HT-29 (cell line): ENCODE measurements at regions not wholly inside any gene's neighbourhood (a gene's known extent, or its start where the extent isn't known, plus 50 kb on each side); places are given as distances from the start of the nearest gene placed in this dataset.

Source experiments
- DNase-seq: peaks from one replicate; pipeline ENCODE4 v3.0.0-alpha.2; 2015; ENCODE audit warnings: low spot score

DNA sequence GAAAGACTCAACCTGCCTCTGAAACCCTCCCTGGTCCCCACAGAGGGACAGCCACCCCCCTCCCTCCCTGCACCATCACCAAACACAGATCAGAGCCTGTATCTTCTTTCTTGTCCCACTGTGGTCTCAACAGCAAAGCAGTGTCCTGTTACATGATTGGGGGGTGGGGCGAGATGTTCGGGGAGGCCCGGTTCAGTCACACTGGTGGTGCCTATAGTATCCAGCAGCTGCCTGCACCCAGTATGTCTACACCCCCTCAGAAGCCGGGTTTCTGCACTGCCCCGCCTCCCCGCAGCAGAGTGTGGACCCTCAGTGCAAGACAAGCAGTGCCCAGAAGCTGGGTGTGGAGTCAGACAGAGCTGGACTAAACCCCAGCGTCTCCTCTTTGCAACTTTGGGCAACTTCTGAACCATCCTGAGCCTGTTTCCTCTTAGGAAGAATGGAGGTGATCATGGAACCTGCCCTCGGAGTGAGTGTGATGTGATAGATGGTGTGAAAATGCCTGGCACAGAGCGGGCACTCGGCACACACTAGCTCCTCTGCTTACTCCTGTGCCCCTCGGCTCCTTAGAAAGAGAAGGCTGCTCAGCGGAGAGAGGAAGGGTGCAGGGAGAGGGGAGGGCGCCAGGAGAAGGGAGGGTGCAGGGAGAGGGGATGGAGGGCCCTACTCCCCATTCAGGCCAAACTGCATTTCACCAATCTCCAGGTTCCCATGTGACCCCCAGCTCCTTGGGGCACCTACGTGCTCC, 84.0 kb upstream of the TNRC6C start:
- no peak for DNase-seq

DNA sequence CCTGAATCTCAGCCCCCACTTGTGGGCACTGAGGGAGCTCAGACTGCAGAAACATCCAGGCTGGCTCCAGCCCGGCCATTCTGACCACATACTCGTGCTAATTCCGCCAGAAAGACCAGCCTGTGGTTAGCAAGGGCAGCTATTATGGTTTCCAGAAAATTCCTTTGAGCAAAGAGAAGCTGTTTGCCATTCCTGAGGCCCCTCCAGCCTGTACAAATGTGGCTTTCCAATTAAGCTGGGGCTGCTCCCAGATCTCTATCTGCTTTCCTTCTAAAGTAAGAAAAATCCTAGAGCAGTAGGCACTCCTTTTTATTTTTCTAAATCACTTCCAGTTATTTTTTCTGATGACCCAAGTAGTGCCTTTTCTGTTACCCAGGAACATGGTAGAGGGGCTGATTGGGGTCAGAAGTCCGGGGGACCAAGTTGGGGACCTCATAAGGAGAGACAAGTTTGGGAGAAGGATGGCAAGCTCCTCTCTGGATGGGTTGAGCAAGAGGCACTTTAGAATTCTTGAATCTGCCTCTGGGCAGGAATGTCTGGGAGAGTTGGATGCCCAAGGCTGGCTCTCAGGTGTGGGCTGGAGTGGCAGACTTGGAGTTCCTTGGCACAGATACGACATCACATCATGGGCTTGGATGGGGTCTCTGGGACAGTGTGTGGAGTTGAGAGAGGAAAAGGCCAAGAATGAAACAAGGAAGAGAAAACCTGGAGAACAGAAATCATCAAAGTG, 83.3 kb upstream of the TNRC6C start:
- no peak for DNase-seq

DNA sequence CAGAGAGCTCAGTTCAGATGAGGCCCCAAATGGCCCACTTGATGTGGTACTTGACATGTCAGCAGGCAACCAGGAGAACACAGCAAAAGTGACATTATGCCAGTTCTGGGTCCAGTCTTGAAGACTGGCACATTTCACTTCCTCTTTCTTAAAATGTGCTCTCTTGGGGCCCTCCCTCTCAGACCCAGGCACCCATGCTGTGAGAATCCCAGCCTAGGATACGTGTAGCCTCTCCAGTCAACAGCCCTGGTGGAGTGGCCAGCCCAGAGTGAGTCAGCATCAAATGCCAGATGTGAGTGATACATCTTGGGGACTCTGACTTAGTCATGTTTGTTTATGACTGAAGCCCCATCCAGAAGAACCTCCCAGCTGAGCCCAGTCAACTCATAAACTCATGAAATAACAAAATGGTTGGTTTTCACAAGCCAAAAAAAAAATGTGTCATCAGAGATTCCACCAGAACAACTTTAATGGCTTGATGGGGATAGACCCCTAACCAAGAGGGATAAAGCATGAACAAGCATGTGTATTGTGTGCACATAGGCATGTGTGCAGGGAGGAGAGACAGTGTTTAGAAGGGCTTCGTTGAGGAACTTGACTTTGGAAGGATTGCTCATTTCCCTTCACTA, 82.5 kb upstream of the TNRC6C start:
- DNase-seq: no peak

DNA sequence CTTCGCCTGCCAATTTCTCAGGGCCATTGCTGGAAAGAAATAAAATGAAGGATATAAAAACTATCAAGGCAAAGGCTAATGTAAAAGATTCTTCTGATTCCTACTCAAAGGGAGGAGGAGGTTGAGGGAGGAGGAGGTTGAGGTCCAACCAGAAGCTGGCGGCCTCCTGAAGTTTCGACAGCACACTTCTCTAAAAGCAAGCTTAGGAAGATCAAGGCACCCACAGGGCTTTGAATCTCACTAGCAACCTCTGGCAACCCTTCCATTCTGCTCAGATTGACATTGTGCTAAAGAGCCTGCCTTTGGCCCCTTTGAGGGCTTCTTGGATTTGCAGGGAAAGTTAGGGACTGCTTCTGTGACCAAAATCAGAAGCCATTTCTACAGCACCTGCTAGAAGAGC, 81.5 kb upstream of the TNRC6C start:
- no peak for DNase-seq

DNA sequence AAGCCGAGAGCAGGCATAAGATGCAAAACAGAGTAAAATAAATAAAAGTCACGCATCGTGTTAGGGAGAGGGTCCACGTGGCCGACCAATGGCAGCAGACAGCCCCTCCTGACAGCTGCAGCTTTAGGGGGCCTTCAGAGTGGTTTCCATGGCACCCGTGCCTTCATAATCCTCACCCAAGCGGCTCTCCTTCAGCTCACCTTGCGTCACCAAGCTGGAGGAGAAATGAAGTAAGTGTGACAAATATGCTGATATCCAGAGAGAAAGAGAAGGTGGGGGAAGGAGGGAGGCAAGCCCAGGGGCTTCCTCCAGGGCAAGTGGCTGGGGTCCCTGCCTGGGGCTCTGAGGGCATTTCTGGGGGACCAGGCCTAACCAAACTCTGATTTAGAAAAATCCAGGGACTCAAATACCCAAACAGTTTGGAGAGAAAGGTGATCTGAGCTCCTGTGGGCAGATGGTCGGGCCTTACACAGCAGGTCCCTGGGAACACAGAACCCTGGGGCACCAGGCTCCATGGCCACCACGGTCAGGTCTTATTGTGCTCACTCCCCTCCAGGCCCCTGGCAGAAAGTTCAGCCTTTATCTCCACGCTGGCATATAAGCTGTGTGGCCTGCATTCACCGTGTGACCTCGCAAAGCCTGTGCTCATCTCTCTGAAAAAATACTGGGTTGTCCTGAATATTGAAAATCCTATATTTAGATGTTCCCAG, 80.7 kb upstream of the TNRC6C start:
- no peak for DNase-seq

DNA sequence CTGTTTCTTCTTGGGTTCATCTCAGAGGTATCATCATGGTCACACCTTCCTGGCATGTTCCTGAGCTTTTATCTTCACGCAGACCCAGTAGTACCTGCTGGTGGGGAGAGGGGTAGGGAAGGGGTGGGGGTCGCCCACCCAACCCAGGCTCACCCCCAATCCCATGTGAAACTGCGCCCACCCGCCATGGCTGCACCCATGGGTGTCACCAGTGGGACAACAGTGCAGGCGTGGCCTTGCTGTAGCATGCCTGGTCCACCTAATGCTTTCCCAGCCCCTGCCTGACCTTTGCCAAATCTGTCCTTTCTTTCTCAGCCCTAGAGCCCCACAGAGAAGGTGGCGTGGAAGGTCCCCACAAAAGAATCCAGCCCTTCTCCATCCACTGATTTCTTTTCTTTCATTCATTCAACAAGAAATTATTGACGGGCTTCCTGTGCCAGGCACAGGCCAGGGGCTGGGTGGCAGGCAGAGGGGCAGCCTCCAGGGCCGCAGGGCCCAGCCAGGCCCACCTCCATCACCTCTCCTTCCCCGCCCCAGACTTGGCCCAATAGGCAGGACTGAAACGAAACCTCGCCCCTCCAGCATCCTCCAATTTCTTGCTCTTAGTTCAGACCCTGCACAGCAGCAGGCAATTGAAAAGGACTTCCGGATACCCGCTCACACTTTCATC, 79.1 kb upstream of the TNRC6C start:
- DNase-seq: no peak

DNA sequence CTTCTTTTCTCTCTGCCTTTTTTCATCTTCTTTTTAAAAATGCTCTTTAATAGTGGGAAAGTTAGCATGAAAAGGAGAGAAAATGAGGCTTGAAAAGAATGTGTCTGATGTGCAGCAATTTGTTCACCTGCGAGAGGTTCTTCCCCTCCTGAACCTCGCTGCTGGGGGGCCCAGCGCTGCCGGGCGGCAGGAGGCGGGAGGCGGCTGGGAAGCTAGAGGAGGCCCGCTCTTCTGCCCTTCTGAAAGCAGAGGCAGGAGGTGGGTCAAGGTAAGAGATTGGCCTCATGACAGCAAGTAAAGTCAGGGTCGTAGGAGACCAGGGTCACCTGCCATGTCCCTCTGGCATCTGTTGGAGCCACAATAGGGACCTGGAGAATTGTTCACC, 78.6 kb upstream of the TNRC6C start:
- DNase-seq: no peak

DNA sequence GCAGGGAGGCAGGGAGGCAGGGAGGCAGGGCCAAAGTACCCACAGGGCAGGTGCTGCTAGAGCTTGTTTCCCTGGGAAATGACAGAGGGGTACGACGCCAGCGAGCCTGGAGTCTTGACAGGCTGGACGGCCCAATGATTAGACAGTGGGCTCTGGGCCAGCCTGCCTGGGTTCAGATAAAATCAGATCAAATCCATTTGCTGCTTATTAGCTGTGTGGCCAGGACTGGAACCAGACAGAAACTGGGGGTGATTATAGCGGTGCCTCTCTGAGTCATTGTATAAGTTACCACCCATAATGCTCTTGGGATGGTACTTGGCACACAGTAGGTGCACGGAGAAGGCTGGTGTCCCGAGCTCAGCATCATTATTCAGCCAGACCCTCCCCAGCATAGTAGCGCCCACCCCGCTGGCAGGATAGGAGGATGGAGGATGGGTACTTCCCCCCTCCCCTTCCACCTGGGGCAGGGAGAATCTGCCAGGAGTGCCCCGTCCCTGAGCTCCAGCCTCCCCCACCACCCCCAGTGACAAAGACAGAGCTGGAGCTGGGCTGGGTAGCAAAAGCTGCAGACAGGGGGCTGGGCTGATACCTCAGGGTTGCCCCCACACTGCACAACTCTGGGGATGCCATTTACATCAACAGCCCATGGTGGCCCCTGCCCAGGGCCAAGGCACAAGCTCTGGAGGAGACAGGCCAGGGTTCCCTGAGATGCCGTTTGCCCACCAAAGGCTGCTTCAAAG, 77.6 kb upstream of the TNRC6C start:
- DNase-seq: no peak

DNA sequence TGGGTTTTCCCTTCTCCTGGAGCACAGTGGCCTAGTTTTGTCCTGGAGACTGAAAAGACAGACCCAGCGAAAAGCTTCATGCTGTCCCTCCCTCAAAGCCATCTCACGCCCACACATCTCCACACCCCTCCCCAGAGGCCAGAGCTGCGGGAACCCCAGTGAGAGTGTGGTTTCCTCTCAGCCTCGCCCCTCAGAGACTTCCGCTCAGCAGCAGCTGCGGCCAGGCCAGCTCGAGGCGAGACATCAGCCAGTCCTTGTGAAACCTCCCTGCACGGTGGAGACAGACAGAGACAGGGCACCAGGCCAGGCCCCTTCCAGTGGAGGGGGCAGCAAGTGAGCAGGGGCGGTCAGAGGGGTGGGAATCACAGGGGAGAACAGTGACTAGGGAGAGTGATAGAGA, 77.0 kb upstream of the TNRC6C start:
- no peak for DNase-seq

DNA sequence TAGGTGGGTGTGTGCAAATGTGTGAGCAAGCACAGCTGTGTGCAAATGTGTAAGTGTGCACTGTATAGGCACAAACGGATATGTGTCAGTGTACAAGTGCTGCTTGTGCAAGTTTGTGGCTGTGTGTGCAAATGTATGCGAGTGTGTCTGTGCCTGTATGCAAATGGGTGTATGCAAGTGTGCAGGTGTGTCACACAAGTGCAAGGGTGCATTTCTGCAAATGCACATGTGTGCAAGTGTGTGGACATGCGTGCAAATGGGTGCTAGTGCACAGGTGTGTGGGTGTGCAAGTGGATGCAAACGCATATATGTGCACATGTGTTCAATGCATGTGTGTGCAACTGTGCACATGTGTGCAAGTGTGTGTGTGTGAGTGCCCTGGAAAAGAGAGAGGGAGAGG, 76.5 kb upstream of the TNRC6C start:
- no peak for DNase-seq

DNA sequence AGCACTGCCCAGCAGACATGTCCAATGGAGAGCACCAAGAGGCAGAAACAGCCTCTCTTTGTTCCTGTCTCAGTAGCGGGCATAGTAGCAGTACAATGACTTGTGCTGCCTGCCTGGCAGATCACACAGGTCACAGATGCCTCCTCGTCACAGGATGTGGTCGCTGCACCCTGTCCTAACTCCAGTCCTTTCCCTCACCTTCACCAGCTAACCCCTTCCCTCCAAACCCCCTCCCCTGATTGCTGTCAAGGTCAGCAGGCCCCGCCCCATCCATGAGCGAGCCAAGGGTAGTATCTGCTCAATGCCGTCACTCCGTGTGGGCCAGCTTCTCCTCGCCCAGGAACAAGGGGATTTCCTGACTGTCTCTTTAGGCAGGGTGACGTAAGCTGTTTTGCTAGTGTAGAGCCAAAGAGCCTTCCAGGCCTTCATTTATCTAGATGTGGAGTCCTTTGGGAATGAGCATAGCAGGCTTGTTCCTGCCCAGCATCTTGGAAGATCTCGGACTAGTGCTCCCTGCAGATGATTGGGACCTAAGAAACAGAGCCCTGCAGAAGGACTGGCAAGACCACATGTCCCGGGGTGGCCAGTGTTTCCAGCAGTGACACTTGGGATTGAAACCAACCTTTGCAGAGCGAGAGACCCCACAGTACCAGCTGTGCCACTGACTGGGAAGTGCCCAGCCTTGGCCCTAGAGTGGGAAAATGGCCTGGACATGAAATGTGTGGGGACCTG, 75.9 kb upstream of the TNRC6C start:
- no peak for DNase-seq

DNA sequence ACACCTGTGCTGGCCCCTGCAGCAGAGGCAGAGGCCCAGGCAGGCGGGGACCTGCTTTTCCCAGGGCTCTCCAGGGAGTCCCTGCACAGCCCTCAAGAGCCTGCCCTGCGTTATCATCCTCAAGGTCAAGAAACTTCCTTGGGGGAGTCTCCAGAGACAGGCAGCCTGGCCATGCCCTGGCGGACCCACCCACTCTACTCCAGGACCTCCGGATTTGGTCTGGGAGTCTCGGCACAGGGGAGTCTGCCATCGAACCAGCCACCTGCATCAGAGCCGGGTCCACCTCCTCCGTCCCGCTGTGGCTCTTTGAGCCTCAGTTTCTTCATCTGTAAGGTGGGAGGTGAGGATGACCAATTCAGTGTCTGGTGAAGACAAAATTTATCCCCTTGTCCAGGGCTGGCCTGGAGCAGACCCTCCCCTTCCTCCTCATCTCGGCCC, 75.3 kb upstream of the TNRC6C start:
- DNase-seq: no peak

DNA sequence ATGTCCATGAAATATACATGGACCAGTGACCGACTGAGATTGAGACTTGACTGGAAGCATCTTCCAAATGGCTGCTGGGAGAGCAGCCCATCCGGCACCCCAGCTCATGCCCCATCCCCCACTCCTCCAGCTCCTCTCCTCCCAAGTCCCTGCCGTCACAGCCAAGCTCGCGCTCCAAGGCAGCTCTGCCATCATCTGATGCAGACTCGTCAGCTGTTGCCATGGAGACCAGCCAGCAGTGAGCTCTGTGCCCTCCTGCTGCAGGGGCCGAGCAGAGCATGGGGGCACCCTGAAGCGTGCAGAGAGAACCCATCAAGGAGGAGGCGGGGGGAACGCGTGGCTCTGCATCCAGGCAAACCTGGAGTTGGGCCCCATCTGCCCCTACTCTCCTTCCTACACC, 74.5 kb upstream of the TNRC6C start:
- no peak for DNase-seq

DNA sequence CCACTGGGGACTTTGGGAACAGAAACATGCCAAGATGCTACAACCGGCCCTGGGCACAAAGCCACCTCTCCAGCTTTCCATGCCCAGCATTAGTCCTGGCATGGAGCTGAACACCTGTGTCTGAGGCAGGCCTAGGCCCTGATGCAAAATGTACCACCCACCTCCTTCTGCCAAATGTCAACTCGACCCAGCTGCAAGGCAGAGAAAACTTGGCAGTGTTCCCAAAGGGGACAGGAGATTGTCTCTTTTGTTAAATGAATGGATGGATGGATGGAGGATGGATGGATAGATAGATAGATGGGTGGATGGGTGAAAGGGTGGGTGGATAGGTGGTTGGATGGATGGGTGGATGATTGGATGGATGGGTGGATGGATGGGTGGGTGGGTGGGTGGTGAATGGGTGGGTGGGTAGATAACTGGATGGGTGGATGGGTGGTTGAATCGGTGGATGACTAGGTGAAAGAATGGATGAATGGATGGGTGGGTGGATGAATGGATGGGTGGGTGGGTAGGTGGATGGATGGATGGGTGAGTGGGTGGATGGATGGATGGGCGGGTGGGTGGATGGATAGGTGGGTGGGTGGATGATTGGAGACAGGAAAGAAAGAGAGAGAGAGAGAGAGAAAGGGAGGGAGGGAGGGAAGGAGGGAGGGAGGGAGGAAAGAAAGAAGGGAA, 73.4 kb upstream of the TNRC6C start:
- DNase-seq: no peak

DNA sequence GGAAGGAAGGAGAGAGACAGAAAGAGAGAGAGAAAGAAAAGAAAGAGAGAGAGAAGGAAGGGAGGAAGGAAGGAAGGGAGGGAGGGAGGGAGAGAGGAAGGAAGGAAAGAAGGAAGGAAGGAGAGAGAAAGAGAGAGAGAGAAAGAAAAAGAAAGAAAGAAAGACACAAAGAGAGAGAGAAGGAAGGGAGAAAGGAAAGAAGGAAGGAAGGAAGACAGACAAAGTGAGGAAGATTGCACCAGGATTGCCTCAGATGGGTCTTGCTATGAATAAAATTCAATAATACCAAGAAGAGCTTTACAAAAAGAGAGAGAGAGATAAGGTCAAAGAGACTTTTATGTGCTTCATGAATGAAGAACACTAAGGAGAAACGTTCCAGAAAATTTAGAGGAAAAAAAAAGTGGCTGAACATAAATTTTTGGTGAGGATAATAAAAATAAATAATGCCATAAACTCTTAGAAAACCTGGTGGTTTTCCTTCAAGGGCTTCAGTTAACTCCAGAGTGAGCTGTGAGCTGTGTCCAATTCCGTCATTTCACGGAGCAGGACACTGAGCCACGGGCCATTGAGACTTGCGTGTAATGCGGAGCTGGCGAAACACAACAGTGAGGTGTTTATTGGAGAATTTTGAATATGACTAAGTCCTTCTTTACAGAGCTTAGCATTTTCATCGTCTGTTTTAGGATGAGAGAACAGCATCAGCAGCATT, 72.7 kb upstream of the TNRC6C start:
- DNase-seq: no peak

DNA sequence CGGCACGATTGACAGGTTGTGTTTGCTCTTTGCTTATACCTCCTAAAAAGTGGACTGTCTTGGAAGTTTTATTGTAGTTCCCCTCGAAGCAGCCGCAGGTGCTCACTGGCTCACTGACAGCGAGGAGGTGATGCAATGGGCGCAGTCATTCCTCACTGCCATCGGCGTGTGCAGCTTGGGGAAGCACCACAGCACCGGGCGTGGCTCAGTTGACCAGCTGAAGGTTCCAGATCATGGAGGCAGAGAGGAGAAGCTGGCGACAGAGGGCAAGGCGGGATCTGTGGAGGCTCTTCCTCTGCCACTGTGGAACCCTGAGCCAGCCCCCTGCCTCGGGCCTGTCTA, 72.1 kb upstream of the TNRC6C start:
- DNase-seq: no peak

DNA sequence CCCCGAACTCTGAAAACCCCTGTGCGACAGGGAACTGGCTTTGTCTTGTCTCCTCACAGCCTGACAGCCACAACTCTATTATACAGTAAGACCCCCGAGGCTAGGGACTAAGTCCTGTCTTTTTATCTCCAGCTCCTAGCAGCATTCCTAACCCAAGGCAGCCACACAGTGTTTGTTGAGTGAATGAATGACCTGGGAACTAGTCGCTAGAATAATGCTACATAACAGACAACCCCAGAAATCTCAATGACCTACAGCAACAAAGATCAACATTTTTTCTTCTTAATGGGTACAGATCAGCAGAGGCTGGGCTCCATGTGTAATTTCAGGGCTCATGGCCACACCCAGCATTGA, 71.4 kb upstream of the TNRC6C start:
- DNase-seq: no peak

DNA sequence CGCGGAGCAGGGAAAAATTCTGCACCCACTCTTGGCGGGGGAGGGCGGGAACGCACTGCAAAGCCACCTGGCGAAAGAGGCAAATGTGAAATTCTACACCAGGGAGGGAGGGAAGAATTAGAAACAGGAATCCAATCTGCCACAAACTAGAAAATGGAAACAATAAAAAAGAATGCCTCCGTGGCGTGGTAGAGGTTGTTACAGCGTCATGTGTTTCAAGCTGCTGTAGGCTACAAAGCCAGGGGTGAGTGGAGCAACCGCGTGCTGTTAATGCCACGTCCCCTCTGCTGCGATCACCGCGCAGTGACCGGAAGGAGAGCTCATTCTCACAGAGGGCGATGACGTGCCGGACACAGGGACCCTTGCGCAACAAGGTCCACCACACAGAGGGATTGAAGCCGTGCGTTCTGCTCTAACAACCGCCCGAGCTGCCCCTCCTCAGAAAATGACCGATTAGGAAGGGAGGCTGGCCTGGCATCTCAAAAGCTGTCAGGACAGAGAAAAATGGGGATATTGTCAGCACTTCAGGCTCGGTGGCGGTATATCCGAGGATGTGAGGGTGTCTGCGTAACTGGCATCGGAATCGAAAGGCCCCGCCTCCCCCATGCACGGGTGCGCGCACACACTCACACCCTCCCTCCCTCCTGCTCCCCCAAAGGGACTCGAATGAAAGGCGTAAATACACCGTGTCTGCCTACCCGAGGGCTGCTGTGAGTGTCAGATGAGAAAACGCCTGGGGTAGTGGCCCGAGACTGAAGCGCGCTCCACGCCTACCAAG, 70.8 kb upstream of the TNRC6C start:
- DNase-seq: no peak
